Ascending aorta (tissue), 2 donors: ENCODE measurements at regions not wholly inside any gene's neighbourhood (a gene's known extent, or its start where the extent isn't known, plus 50 kb on each side); places are given as distances from the start of the nearest gene placed in this dataset.

Experiments used
- DNase-seq, 2 donors: peaks; one replicate each; pipeline ENCODE4 v3.0.0-alpha.2; 2019; ENCODE audit warnings: low spot score in 2 of 2
- H3K27ac ChIP-seq, 2 donors: fragments of 200-600 bp; sonication (generic); one replicate each; pipeline ENCODE4 v1.5.1; 2016 to 2017; ENCODE audit warnings: mild to moderate bottlenecking in 1 of 2
- H3K27me3 ChIP-seq: fragments of 200-600 bp; sonication (generic); one replicate; pipeline ENCODE4 v1.5.1; 2017
- H3K36me3 ChIP-seq, 2 donors: fragments of 200-600 bp; sonication (generic); one replicate each; pipeline ENCODE4 v1.5.1; 2016
- H3K4me1 ChIP-seq, 2 donors: fragments of 200-600 bp; sonication (generic); one replicate each; pipeline ENCODE4 v1.5.1; 2016 to 2017; ENCODE audit warnings: mild to moderate bottlenecking in 1 of 2
- H3K4me3 ChIP-seq, 2 donors: fragments of 200-600 bp; sonication (generic); one replicate each; pipeline ENCODE4 v1.5.1; 2016 to 2017; ENCODE audit warnings: mild to moderate bottlenecking in 1 of 2
- H3K9me3 ChIP-seq, 2 donors: fragments of 200-600 bp; sonication (generic); one replicate each; pipeline ENCODE4 v1.5.1; 2016
- CTCF ChIP-seq, 3 experiments: fragments of 200-600 bp in 2 of 3; fragments of 450-650 bp in 1 of 3; sonication (generic) in 2 of 3; IDR thresholded peaks; one replicate each; pipeline ENCODE4 v1.5.1; 2016 to 2019; ENCODE audit warnings: antibody characterized with exemption in 3 of 3, mild to moderate bottlenecking in 1 of 3, moderate library complexity in 1 of 3
- intact Hi-C: fragments of 100-400 bp; cut with DNase I; formaldehyde crosslinking; loops from one replicate; pipeline ENCODE4 v1.15.1; 2023

GRCh38 chr5:24067208-24067607, 559.8 kb downstream of the PRDM9 start:
- no peak overlapping the region for H3K4me3 ChIP-seq
- no peaks in the 10 kb centered on the region for H3K4me1 ChIP-seq
- intact Hi-C loops: no loop called here
- no peaks in the 10 kb centered on the region for H3K27me3 ChIP-seq
- no peak for DNase-seq
- H3K27ac ChIP-seq: no peak overlapping the region
- TF ChIP-seq CTCF (IDR thresholded peaks at IDR 0.05): no peak
- no peaks in the 10 kb centered on the region for H3K9me3 ChIP-seq
- H3K36me3 ChIP-seq: no peaks in the 10 kb centered on the region

- Histone ChIP-seq H3K4me1 (no peaks in the 10 kb centered on the region), H3K9me3 (no peaks in the 10 kb centered on the region), H3K27me3 (no peaks in the 10 kb centered on the region), H3K36me3 (no peaks in the 10 kb centered on the region), H3K4me3 (no peak overlapping the region), H3K27ac (no peak overlapping the region)
- no peak for TF ChIP-seq CTCF (IDR thresholded peaks at IDR 0.05)
- intact Hi-C loops: no loop called here
- DNase-seq: no peak
Measured at GRCh38 chr5:24068524-24068923, 561.1 kb downstream of the PRDM9 start.

- no peaks in the 10 kb centered on the region for H3K4me1 ChIP-seq
- no peak for TF ChIP-seq CTCF (IDR thresholded peaks at IDR 0.05)
- H3K27ac ChIP-seq: no peak overlapping the region
- H3K4me3 ChIP-seq: no peak overlapping the region
- H3K27me3 ChIP-seq: no peaks in the 10 kb centered on the region
- no peaks in the 10 kb centered on the region for H3K9me3 ChIP-seq
- H3K36me3 ChIP-seq: no peaks in the 10 kb centered on the region
- intact Hi-C loops: no loop called here
- DNase-seq: no peak
Measured at GRCh38 chr5:24073107-24073506, 565.7 kb downstream of the PRDM9 start.

- H3K4me3 ChIP-seq: no peak overlapping the region
- H3K27ac ChIP-seq: no peak overlapping the region
- DNase-seq: no peak
- no peaks in the 10 kb centered on the region for H3K36me3 ChIP-seq
- no peaks in the 10 kb centered on the region for H3K27me3 ChIP-seq
- no peak for TF ChIP-seq CTCF (IDR thresholded peaks at IDR 0.05)
- H3K4me1 ChIP-seq: no peaks in the 10 kb centered on the region
- intact Hi-C loops: no loop called here
- no peaks in the 10 kb centered on the region for H3K9me3 ChIP-seq
Measured at GRCh38 chr5:24080046-24080445, 564.7 kb downstream of the CDH10 start.

GRCh38 chr5:24094081-24094679, 550.6 kb downstream of the CDH10 start:
- Histone ChIP-seq H3K9me3 (no peaks in the 10 kb centered on the region), H3K4me3 (no peak overlapping the region), H3K27me3 (no peaks in the 10 kb centered on the region), H3K27ac (no peak overlapping the region), H3K4me1 (no peaks in the 10 kb centered on the region), H3K36me3 (no peaks in the 10 kb centered on the region)
- no peak for TF ChIP-seq CTCF (IDR thresholded peaks at IDR 0.05)
- DNase-seq: no peak
- intact Hi-C loops: no loop called here

- Histone ChIP-seq H3K9me3 (no peaks in the 10 kb centered on the region), H3K36me3 (no peaks in the 10 kb centered on the region), H3K27me3 (no peaks in the 10 kb centered on the region), H3K27ac (no peak overlapping the region), H3K4me1 (no peaks in the 10 kb centered on the region), H3K4me3 (no peak overlapping the region)
- no peak for TF ChIP-seq CTCF (IDR thresholded peaks at IDR 0.05)
- DNase-seq: no peak
- intact Hi-C loops: no loop called here
Measured at GRCh38 chr5:24102010-24102409, 542.8 kb downstream of the CDH10 start.
